ENCODE measurements at regions not wholly inside any gene's neighbourhood (a gene's known extent, or its start where the extent isn't known, plus 50 kb on each side); places are given as distances from the start of the nearest gene placed in this dataset.

DNA sequence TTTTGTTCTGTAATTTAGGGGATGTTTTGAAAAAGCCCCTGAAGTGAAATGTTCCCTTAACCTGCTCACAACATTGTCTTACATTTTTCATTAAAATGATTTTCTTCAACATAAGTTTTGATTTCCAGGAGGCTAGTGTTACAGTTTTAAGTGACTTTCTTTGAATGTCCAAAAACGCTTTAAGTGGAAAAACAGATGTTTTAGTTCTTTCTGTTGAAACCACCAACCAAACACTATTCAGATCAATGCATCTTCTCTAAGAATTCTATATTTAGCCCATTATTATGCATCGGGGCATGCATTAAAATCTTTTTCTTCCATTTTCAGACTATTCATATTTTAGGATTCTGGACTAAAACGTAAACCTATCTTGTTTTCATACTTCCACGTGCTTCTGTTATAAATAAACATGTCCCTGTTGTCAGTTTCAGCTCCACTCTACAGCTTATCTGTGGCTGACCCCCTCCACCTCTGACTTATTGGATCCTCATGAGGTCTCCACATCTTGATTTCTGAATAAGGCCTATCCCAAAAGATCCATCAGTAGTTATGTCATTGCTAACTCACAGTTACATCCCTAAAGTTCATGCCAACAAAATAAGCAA lies 882.3 kb upstream of the SEMA6A start:
- no peaks in the 10 kb centered on the region for H3K9me1 ChIP-seq (replicated peaks; ENCODE audit: control insufficient read depth, extremely low read depth, insufficient read depth, low read length)
- no TSS peak for BruUV-seq (replicated peaks)
- POLR2A ChIA-PET, result no interaction called here
- no peak overlapping the region for H2AFZ ChIP-seq (ENCODE audit: low read depth, low read length)
- H3K9me3 ChIP-seq (replicated peaks; ENCODE audit: control insufficient read depth, insufficient read depth, low read length), result no peaks in the 10 kb centered on the region
- no peak overlapping the region for H3K4me3 ChIP-seq (replicated peaks in 1 of 3; ENCODE audit: insufficient read depth in 1 of 3, low read depth in 1 of 3, low read length in 3 of 3)
- no peak for TF ChIP-seq MYC (IDR thresholded peaks at IDR 0.05; ENCODE audit: low read depth, low read length)
- TF ChIP-seq JUN (IDR thresholded peaks at IDR 0.05; ENCODE audit: borderline replicate concordance, insufficient read depth, insufficient read length, low read depth), result no peak
- TF ChIP-seq GATA2 (IDR thresholded peaks at IDR 0.05; ENCODE audit: insufficient read depth, insufficient read length, low read depth, low read length), result no peak
- TF ChIP-seq FOS (IDR thresholded peaks at IDR 0.05; ENCODE audit: borderline replicate concordance, insufficient read depth, low read length), result no peak
- TF ChIP-seq EZH2 (IDR thresholded peaks at IDR 0.05; ENCODE audit: borderline replicate concordance, low read depth, low read length, severe bottlenecking), result no peak
- TF ChIP-seq POLR2A (IDR thresholded peaks at IDR 0.05; ENCODE audit: low read depth, low read length), result no peak
- TF ChIP-seq, protein P1, sequence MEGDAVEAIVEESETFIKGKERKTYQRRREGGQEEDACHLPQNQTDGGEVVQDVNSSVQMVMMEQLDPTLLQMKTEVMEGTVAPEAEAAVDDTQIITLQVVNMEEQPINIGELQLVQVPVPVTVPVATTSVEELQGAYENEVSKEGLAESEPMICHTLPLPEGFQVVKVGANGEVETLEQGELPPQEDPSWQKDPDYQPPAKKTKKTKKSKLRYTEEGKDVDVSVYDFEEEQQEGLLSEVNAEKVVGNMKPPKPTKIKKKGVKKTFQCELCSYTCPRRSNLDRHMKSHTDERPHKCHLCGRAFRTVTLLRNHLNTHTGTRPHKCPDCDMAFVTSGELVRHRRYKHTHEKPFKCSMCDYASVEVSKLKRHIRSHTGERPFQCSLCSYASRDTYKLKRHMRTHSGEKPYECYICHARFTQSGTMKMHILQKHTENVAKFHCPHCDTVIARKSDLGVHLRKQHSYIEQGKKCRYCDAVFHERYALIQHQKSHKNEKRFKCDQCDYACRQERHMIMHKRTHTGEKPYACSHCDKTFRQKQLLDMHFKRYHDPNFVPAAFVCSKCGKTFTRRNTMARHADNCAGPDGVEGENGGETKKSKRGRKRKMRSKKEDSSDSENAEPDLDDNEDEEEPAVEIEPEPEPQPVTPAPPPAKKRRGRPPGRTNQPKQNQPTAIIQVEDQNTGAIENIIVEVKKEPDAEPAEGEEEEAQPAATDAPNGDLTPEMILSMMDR (IDR thresholded peaks at IDR 0.05; ENCODE audit: extremely low read depth in 1 of 2, insufficient read depth in 1 of 2, low read depth in 1 of 2, low read length in 2 of 2), result no peak
- TF ChIP-seq, protein P2, sequence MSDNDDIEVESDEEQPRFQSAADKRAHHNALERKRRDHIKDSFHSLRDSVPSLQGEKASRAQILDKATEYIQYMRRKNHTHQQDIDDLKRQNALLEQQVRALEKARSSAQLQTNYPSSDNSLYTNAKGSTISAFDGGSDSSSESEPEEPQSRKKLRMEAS (IDR thresholded peaks at IDR 0.05; ENCODE audit: insufficient read depth, insufficient read length), result no peak
- no peak for TF ChIP-seq POLR2AphosphoS5 (IDR thresholded peaks at IDR 0.05; ENCODE audit: insufficient read depth, low read depth, low read length)
- DNase-seq (ENCODE audit: low read depth, low spot score), result no peak
- no peak overlapping the region for H3K27ac ChIP-seq (ENCODE audit: insufficient read depth, low read depth, low read length)
- H3K27me3 ChIP-seq (ENCODE audit: control insufficient read depth in 2 of 2, insufficient read depth in 2 of 2, low read length in 2 of 2), result no peaks in the 10 kb centered on the region
- H3K4me1 ChIP-seq (ENCODE audit: control insufficient read depth, extremely low read depth, insufficient read depth, low read length), result no peaks in the 10 kb centered on the region
- H3K36me3 ChIP-seq (ENCODE audit: control insufficient read depth in 2 of 2, extremely low read depth in 1 of 2, insufficient read depth in 2 of 2, low read length in 2 of 2), result no peaks in the 10 kb centered on the region
- no peak overlapping the region for H3K9ac ChIP-seq (replicated peaks; ENCODE audit: extremely low read depth, insufficient read depth, low read length)
- no peak overlapping the region for H3K4me2 ChIP-seq (ENCODE audit: insufficient read depth, low read length)
- no peak for FAIRE-seq
- intact Hi-C loops (cut with micrococcal nuclease), result loop anchor here (10.0 kb wide), 1 partner anchor 882 kb away; the partner anchor contains the start of gene SEMA6A
- H4K20me1 ChIP-seq (replicated peaks; ENCODE audit: control insufficient read depth, extremely low read depth, insufficient read depth, low read length), result no peaks in the 10 kb centered on the region
- dilution Hi-C loops (cut with MboI; ENCODE audit: extremely low pct_ligation_motif_present, low sequenced_read_pairs), result no loop called here
- CTCF ChIA-PET, result no interaction called here
- no peaks in the 10 kb centered on the region for H3K79me2 ChIP-seq (ENCODE audit: control insufficient read depth, insufficient read depth, low read length)
